Body of pancreas (tissue), 4 donors: ENCODE measurements at regions not wholly inside any gene's neighbourhood (a gene's known extent, or its start where the extent isn't known, plus 50 kb on each side); places are given as distances from the start of the nearest gene placed in this dataset.

Experiments
- ATAC-seq: fragments of 150-250 bp; one replicate; pipeline ENCODE4 v1.9.1; 2016
- DNase-seq, 4 donors: peaks; one replicate each; pipeline ENCODE4 v3.0.0-alpha.2; 2019
- H3K27ac ChIP-seq, 4 donors: fragments of 200-600 bp; sonication (generic); 1 replicate in 3 of 4; 2 replicates in 1 of 4; pipeline versions ENCODE4 v1.5.1 to v1.6.1; 2016 to 2019; ENCODE audit warnings: mild to moderate bottlenecking in 1 of 4, mixed read lengths in 1 of 4, moderate library complexity in 1 of 4
- H3K27me3 ChIP-seq, 2 donors: fragments of 200-600 bp; sonication (generic); one replicate each; pipeline ENCODE4 v1.6.0; 2016; ENCODE audit warnings: mild to moderate bottlenecking in 1 of 2
- H3K36me3 ChIP-seq, 2 donors: fragments of 200-600 bp; sonication (generic); replicated peaks in 1 of 2; 2 replicates each; pipeline ENCODE4 v1.5.1; 2016; ENCODE audit warnings: low read depth in 2 of 2; ENCODE audit not compliant: insufficient read depth in 1 of 2
- H3K4me1 ChIP-seq: fragments of 200-600 bp; sonication (generic); one replicate; pipeline ENCODE4 v1.6.0; 2016
- H3K4me3 ChIP-seq, 2 donors: fragments of 200-600 bp; sonication (generic); 1 replicate in 1 of 2; 2 replicates in 1 of 2; pipeline ENCODE4 v1.5.1; 2016 to 2019
- H3K9me3 ChIP-seq, 3 donors: fragments of 200-600 bp; sonication (generic); 1 replicate in 2 of 3; 2 replicates in 1 of 3; pipeline ENCODE4 v1.5.1; 2016
- CTCF ChIP-seq, 7 experiments: fragments of 450-650 bp in 4 of 7; fragments of 200-600 bp in 3 of 7; sonication (generic) in 3 of 7; IDR thresholded peaks; one replicate each; pipeline ENCODE4 v1.5.1; 2016 to 2019; ENCODE audit warnings: antibody characterized with exemption in 7 of 7
- POLR2A ChIP-seq, 3 donors: fragments of 450-650 bp; IDR thresholded peaks; one replicate each; pipeline ENCODE4 v1.6.1; 2016; ENCODE audit warnings: antibody characterized with exemption in 3 of 3, mild to moderate bottlenecking in 2 of 3
- WGBS, 2 donors: methylation state at CpG; one replicate each; pipeline ENCODE4 v1.1.5; 2017; 5-methylcytosine and 5-hydroxymethylcytosine counted together
- intact Hi-C: fragments of 100-400 bp; cut with DNase I; formaldehyde crosslinking; loops from one replicate; pipeline ENCODE4 v1.15.1; 2023

- Histone ChIP-seq H3K4me1 (no peaks in the 10 kb centered on the region), H3K4me3 (no peak overlapping the region), H3K27ac (no peak overlapping the region), H3K36me3 (no peaks in the 10 kb centered on the region), H3K27me3 (no peaks in the 10 kb centered on the region), H3K9me3 (no peaks in the 10 kb centered on the region)
- DNase-seq (no peak), ATAC-seq (no peak)
- 36 to 46% methylated on average over 10 of the region's 10 CpGs for WGBS, 2 donors
- TF ChIP-seq CTCF (IDR thresholded peaks at IDR 0.05) (no peak), POLR2A (IDR thresholded peaks at IDR 0.05) (no peak)
- intact Hi-C loops: no loop called here
Measured at GRCh38 chr18:78221496-78221895, 758.1 kb upstream of the SALL3 start.

GRCh38 chr18:78228974-78229373 is 750.6 kb upstream of the SALL3 start:
- Histone ChIP-seq H3K4me3 (no peak overlapping the region), H3K27me3 (peaks cover 0 to 3% of the 10 kb centered on the region in 2 donors), H3K36me3 (no peaks in the 10 kb centered on the region), H3K27ac (no peak overlapping the region), H3K4me1 (no peaks in the 10 kb centered on the region), H3K9me3 (no peaks in the 10 kb centered on the region)
- DNase-seq (no peak), ATAC-seq (no peak)
- intact Hi-C loops: no loop called here
- no peak for TF ChIP-seq CTCF (IDR thresholded peaks at IDR 0.05)
- no peak for TF ChIP-seq POLR2A (IDR thresholded peaks at IDR 0.05)
- 63 to 67% methylated on average over 15 to 16 of the region's 19 CpGs for WGBS, 2 donors

- Histone ChIP-seq H3K9me3 (no peaks in the 10 kb centered on the region), H3K27ac (no peak overlapping the region), H3K36me3 (no peaks in the 10 kb centered on the region), H3K27me3 (peaks cover 0 to 3% of the 10 kb centered on the region in 2 donors), H3K4me1 (no peaks in the 10 kb centered on the region), H3K4me3 (no peak overlapping the region)
- intact Hi-C loops: no loop called here
- no peak for TF ChIP-seq CTCF (IDR thresholded peaks at IDR 0.05)
- no peak for TF ChIP-seq POLR2A (IDR thresholded peaks at IDR 0.05)
- ATAC-seq (no peak), DNase-seq (no peak)
- WGBS, 2 donors: 34 to 43% methylated on average over 4 of the region's 4 CpGs
Measured at GRCh38 chr18:78230911-78231310, 748.7 kb upstream of the SALL3 start.

GRCh38 chr18:78232196-78232595 is 747.4 kb upstream of the SALL3 start:
- no peak overlapping the region for H3K4me3 ChIP-seq
- WGBS, 2 donors: 52 to 54% methylated on average over 7 to 11 of the region's 11 CpGs
- TF ChIP-seq POLR2A (IDR thresholded peaks at IDR 0.05) (no peak), CTCF (IDR thresholded peaks at IDR 0.05) (no peak)
- DNase-seq (no peak), ATAC-seq (no peak)
- no peak overlapping the region for H3K27ac ChIP-seq
- H3K9me3 ChIP-seq: no peaks in the 10 kb centered on the region
- no peaks in the 10 kb centered on the region for H3K4me1 ChIP-seq
- no peaks in the 10 kb centered on the region for H3K36me3 ChIP-seq
- intact Hi-C loops: no loop called here
- H3K27me3 ChIP-seq: peaks cover 0 to 3% of the 10 kb centered on the region in 2 donors

- 91 to 94% methylated on average over 12 of the region's 12 CpGs for WGBS, 2 donors
- ATAC-seq: no peak
- H3K4me3 ChIP-seq: no peak overlapping the region
Measured at GRCh38 chr18:78237864-78238263, 741.8 kb upstream of the SALL3 start.

More at GRCh38 chr18:78237864-78238263, 741.8 kb upstream of the SALL3 start:
- no peak for TF ChIP-seq CTCF (IDR thresholded peaks at IDR 0.05)
- no peak for TF ChIP-seq POLR2A (IDR thresholded peaks at IDR 0.05)
- Histone ChIP-seq H3K27ac (no peak overlapping the region), H3K9me3 (no peaks in the 10 kb centered on the region), H3K27me3 (no peaks in the 10 kb centered on the region), H3K4me1 (no peaks in the 10 kb centered on the region), H3K36me3 (no peaks in the 10 kb centered on the region)
- intact Hi-C loops: no loop called here
- DNase-seq: no peak
